Tibial nerve (tissue), 3 donors: ENCODE measurements at regions not wholly inside any gene's neighbourhood (a gene's known extent, or its start where the extent isn't known, plus 50 kb on each side); places are given as distances from the start of the nearest gene placed in this dataset.

Experiments used
- POLR2A ChIP-seq, 2 donors: fragments of 450-650 bp; IDR thresholded peaks; one replicate each; pipeline ENCODE4 v1.6.1; 2017; ENCODE audit warnings: antibody characterized with exemption in 2 of 2, mild to moderate bottlenecking in 2 of 2, moderate library complexity in 2 of 2
- TF ChIP-seq, protein P1 (sequence below), 5 experiments: fragments of 200-600 bp in 3 of 5; fragments of 450-650 bp in 2 of 5; sonication (generic) in 3 of 5; IDR thresholded peaks; one replicate each; pipeline ENCODE4 v1.5.1; 2016 to 2019; ENCODE audit warnings: antibody characterized with exemption in 5 of 5, mild to moderate bottlenecking in 3 of 5, moderate library complexity in 2 of 5

DNA sequence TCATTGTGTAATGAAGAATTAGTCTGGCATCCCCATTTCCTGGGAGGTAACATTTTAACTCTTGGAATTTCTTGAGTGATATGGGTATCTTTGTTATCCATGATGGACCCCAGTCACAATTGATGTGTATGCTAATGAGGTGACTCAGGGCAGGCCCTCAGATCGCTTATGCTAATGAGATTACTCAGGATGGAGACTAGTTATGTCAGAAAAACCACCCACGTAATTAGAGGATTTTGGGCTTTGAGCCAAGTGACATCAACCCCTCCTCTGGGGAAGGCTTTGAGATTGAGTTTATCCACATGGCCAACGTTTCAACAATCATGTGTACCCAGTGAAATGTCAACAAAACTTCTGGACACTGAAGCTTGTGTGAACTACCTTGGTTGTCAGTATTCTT lies 772.7 kb downstream of the STPG2 start:
- TF ChIP-seq, protein P1, sequence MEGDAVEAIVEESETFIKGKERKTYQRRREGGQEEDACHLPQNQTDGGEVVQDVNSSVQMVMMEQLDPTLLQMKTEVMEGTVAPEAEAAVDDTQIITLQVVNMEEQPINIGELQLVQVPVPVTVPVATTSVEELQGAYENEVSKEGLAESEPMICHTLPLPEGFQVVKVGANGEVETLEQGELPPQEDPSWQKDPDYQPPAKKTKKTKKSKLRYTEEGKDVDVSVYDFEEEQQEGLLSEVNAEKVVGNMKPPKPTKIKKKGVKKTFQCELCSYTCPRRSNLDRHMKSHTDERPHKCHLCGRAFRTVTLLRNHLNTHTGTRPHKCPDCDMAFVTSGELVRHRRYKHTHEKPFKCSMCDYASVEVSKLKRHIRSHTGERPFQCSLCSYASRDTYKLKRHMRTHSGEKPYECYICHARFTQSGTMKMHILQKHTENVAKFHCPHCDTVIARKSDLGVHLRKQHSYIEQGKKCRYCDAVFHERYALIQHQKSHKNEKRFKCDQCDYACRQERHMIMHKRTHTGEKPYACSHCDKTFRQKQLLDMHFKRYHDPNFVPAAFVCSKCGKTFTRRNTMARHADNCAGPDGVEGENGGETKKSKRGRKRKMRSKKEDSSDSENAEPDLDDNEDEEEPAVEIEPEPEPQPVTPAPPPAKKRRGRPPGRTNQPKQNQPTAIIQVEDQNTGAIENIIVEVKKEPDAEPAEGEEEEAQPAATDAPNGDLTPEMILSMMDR (IDR thresholded peaks at IDR 0.05), result no peak
- no peak for TF ChIP-seq POLR2A (IDR thresholded peaks at IDR 0.05)
